ENCODE measurements at regions not wholly inside any gene's neighbourhood (a gene's known extent, or its start where the extent isn't known, plus 50 kb on each side); places are given as distances from the start of the nearest gene placed in this dataset.

DNA sequence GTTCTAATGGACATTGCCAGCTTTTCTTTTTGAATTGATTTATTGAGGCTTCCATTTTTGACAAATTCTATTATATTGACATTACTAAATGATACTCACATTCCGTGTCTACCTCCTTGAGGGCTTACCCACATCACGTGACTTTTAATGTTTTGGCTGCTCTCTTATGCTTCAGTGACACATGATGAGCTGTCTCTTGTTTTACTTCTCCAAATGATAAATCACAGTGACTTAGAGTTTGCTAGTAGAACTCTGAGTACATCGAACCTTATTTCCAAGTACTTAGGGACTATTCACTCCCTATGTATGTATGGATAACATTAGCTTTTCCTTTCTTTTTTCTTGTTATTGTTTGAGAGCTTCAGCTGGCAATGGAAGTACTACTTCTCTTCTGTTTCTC, 169.8 kb upstream of the KCNN2 start:
- Histone ChIP-seq H3K27ac (no peak overlapping the region), H3K27me3 (no peaks in the 10 kb centered on the region), H3K9ac (ENCODE audit: low read depth in 2 of 2, low read length in 2 of 2) (no peak overlapping the region), H3K9me3 (no peaks in the 10 kb centered on the region), H3K36me3 (no peaks in the 10 kb centered on the region), H3K4me3 (no peak overlapping the region), H3K4me1 (no peaks in the 10 kb centered on the region)
- DNase-seq = no peak
- intact Hi-C loops (cut with DNase I) = no loop called here
- no peak for TF ChIP-seq CTCF (IDR thresholded peaks at IDR 0.05)

DNA sequence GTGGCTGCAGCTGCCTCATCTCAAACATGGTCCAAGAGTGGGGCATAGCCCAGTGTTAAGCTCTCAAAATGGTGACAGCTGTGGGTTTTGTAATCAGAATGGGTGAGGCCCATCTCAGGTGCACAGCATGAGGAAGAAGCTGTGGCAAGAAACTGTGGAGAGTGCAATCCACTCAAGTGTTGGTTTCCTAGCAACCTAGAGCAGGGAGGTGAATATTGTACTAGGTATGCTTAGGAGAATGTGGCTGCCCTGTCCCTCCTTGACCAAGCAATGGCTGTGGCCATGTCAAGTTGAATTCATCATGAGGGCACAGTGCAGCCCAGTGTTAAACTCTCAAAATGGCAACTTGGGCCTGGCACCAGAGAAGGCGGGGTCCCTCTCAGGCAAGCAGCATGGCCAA, 160.5 kb upstream of the KCNN2 start:
- Histone ChIP-seq H3K27ac (no peak overlapping the region), H3K4me3 (no peak overlapping the region), H3K4me1 (no peaks in the 10 kb centered on the region), H3K36me3 (no peaks in the 10 kb centered on the region), H3K9me3 (no peaks in the 10 kb centered on the region), H3K27me3 (no peaks in the 10 kb centered on the region), H3K9ac (ENCODE audit: low read depth in 2 of 2, low read length in 2 of 2) (no peak overlapping the region)
- DNase-seq = no peak
- no peak for TF ChIP-seq CTCF (IDR thresholded peaks at IDR 0.05)
- intact Hi-C loops (cut with DNase I) = no loop called here

- Histone ChIP-seq H3K27ac (no peak overlapping the region), H3K4me3 (no peak overlapping the region), H3K9me3 (no peaks in the 10 kb centered on the region), H3K9ac (ENCODE audit: low read depth in 2 of 2, low read length in 2 of 2) (no peak overlapping the region), H3K27me3 (no peaks in the 10 kb centered on the region), H3K36me3 (no peaks in the 10 kb centered on the region), H3K4me1 (no peaks in the 10 kb centered on the region)
- DNase-seq = no peak
- intact Hi-C loops (cut with DNase I) = no loop called here
- TF ChIP-seq CTCF (IDR thresholded peaks at IDR 0.05) = no peak
Measured at GRCh38 chr5:114204923-114205322, 156.9 kb upstream of the KCNN2 start.

GRCh38 chr5:114206640-114207039, 155.2 kb upstream of the KCNN2 start:
- intact Hi-C loops (cut with DNase I) = no loop called here
- Histone ChIP-seq H3K9ac (ENCODE audit: low read depth in 2 of 2, low read length in 2 of 2) (no peak overlapping the region), H3K27ac (no peak overlapping the region), H3K36me3 (no peaks in the 10 kb centered on the region), H3K4me3 (no peak overlapping the region), H3K27me3 (no peaks in the 10 kb centered on the region), H3K9me3 (no peaks in the 10 kb centered on the region), H3K4me1 (no peaks in the 10 kb centered on the region)
- no peak for DNase-seq
- no peak for TF ChIP-seq CTCF (IDR thresholded peaks at IDR 0.05)

GRCh38 chr5:114207615-114208014, 154.3 kb upstream of the KCNN2 start:
- Histone ChIP-seq H3K4me1 (no peaks in the 10 kb centered on the region), H3K9me3 (no peaks in the 10 kb centered on the region), H3K27ac (no peak overlapping the region), H3K9ac (ENCODE audit: low read depth in 2 of 2, low read length in 2 of 2) (no peak overlapping the region), H3K36me3 (no peaks in the 10 kb centered on the region), H3K27me3 (no peaks in the 10 kb centered on the region), H3K4me3 (no peak overlapping the region)
- DNase-seq = no peak
- intact Hi-C loops (cut with DNase I) = no loop called here
- no peak for TF ChIP-seq CTCF (IDR thresholded peaks at IDR 0.05)

DNA sequence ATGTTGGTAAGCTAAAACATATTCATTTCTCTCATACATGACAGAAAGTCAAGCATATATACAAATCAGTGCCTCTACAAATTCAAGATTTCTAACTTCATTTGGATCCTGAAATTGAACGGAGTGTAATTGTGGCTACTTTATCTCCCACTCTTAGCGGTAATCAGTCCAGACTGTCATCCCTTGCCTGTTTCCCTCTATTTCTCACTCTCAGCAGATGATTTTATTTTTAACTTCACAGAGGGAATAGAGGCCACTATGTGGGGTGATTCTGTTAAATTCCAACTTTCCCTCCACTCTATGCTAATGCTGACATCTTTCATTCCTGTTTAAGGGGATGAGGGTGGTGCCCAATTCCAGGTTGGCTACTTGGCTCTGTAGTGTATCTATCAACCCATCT, 153.8 kb upstream of the KCNN2 start:
- Histone ChIP-seq H3K9me3 (no peaks in the 10 kb centered on the region), H3K27me3 (no peaks in the 10 kb centered on the region), H3K9ac (ENCODE audit: low read depth in 2 of 2, low read length in 2 of 2) (no peak overlapping the region), H3K27ac (no peak overlapping the region), H3K36me3 (no peaks in the 10 kb centered on the region), H3K4me3 (no peak overlapping the region), H3K4me1 (no peaks in the 10 kb centered on the region)
- DNase-seq = no peak
- intact Hi-C loops (cut with DNase I) = no loop called here
- TF ChIP-seq CTCF (IDR thresholded peaks at IDR 0.05) = no peak

Data from colonic mucosa (tissue), 4 donors.